IMR-90 (cell line): ENCODE measurements at regions not wholly inside any gene's neighbourhood (a gene's known extent, or its start where the extent isn't known, plus 50 kb on each side); places are given as distances from the start of the nearest gene placed in this dataset.

Experiments
- ATAC-seq: fragments of 200-7000 bp; cut with Tn5 transposase; 2 replicates; pipeline ENCODE4 v1.9.1; 2020; ENCODE audit warnings: low read depth, mild to moderate bottlenecking, moderate library complexity
- BruUV-seq: library from RNA; stranded (reverse); fragments of 400-500 nt; replicated peaks from 2 replicates; lab custom pipeline; 2021; lab: Mats Ljungman, UMichigan
- CTCF ChIA-PET: fragments of 300-600 bp; formaldehyde crosslinking; extraction: SDS; loops from one replicate; lab custom pipeline; 2021; ENCODE audit warnings: antibody characterized with exemption; lab: Yijun Ruan, JAX
- POLR2A ChIA-PET: fragments of 300-600 bp; sonication (Branson Sonifier 250); formaldehyde crosslinking; loops from one replicate; lab custom pipeline; 2022; ENCODE audit warnings: antibody characterized with exemption; ENCODE audit not compliant: unreplicated experiment; lab: Charles Lee
- DNase-seq: peaks from one replicate; pipeline ENCODE4 v3.0.0; 2013
- H2AFZ ChIP-seq: replicated peaks from 2 replicates; pipeline ENCODE3; 2013; ENCODE audit warnings: low read length, mild to moderate bottlenecking; ENCODE audit not compliant: poor library complexity
- H2AK5ac ChIP-seq: 2 replicates; pipeline ENCODE4 v1.6.1; 2013; ENCODE audit warnings: low read depth, low read length, inconsistent platforms
- H2AK9ac ChIP-seq: replicated peaks from 2 replicates; pipeline ENCODE3; 2013; ENCODE audit warnings: mild to moderate bottlenecking, low read depth, low read length, moderate library complexity; ENCODE audit not compliant: poor library complexity
- H2BK120ac ChIP-seq: 2 replicates; pipeline ENCODE4 v1.6.1; 2013; ENCODE audit warnings: low read depth, low read length, inconsistent platforms
- H2BK15ac ChIP-seq: 3 replicates; pipeline ENCODE4 v1.6.1; 2013; ENCODE audit warnings: low read depth, low read length, inconsistent platforms
- H2BK20ac ChIP-seq: 2 replicates; pipeline ENCODE4 v1.6.1; 2013; ENCODE audit warnings: low read depth, mild to moderate bottlenecking, inconsistent platforms, low read length, moderate library complexity
- H2BK5ac ChIP-seq: 2 replicates; pipeline ENCODE4 v1.6.1; 2013; ENCODE audit warnings: mild to moderate bottlenecking, low read depth, low read length, inconsistent platforms; ENCODE audit not compliant: poor library complexity, severe bottlenecking
- H3K14ac ChIP-seq: replicated peaks from 2 replicates; pipeline ENCODE4 v1.6.1; 2013; ENCODE audit warnings: low read depth, low read length, inconsistent platforms
- H3K18ac ChIP-seq: 2 replicates; pipeline ENCODE4 v1.6.1; 2013; ENCODE audit warnings: low read depth, low read length, control low read depth
- H3K23ac ChIP-seq: 2 replicates; pipeline ENCODE4 v1.6.1; 2013; ENCODE audit warnings: low read depth, low read length, inconsistent platforms
- H3K27ac ChIP-seq: 2 replicates; pipeline ENCODE4 v1.5.1; 2013; ENCODE audit warnings: mild to moderate bottlenecking, control low read depth, low read length; ENCODE audit not compliant: insufficient read depth
- H3K27me3 ChIP-seq: 2 replicates; pipeline ENCODE4 v1.6.1; 2013; ENCODE audit warnings: low read length; ENCODE audit not compliant: control insufficient read depth, insufficient read depth
- H3K36me3 ChIP-seq: 2 replicates; pipeline ENCODE4 v1.6.1; 2013; ENCODE audit warnings: low read length, mixed read lengths; ENCODE audit not compliant: control insufficient read depth, insufficient read depth
- H3K4ac ChIP-seq: 2 replicates; pipeline ENCODE4 v1.6.1; 2013; ENCODE audit warnings: low read depth, low read length, inconsistent platforms
- H3K4me1 ChIP-seq: 2 replicates; pipeline ENCODE4 v1.6.1; 2013; ENCODE audit warnings: low read length, mixed read lengths; ENCODE audit not compliant: control insufficient read depth, insufficient read depth
- H3K4me2 ChIP-seq: 2 replicates; pipeline ENCODE4 v1.6.1; 2013; ENCODE audit warnings: low read depth, mild to moderate bottlenecking, control low read depth, low read length, moderate library complexity
- H3K4me3 ChIP-seq: 2 replicates; pipeline ENCODE4 v1.5.1; 2013; ENCODE audit warnings: low read depth, mild to moderate bottlenecking, control low read depth, low read length, moderate library complexity; ENCODE audit not compliant: insufficient read depth
- H3K56ac ChIP-seq: 2 replicates; pipeline ENCODE4 v1.6.1; 2013; ENCODE audit warnings: low read length, inconsistent platforms; ENCODE audit not compliant: insufficient read depth; ENCODE audit errors: extremely low read depth
- H3K79me1 ChIP-seq, 2 experiments: 2 replicates each; pipeline ENCODE4 v1.6.1; 2013; ENCODE audit warnings: low read length in 2 of 2, inconsistent platforms in 1 of 2, low read depth in 1 of 2
- H3K9ac ChIP-seq: 2 replicates; pipeline ENCODE4 v1.6.1; 2013; ENCODE audit warnings: low read depth, low read length, control low read depth
- H3K9me1 ChIP-seq: 2 replicates; pipeline ENCODE4 v1.6.1; 2013; ENCODE audit warnings: low read length, inconsistent platforms; ENCODE audit not compliant: insufficient read depth
- H3K9me3 ChIP-seq: 2 replicates; pipeline ENCODE4 v1.6.1; 2013; ENCODE audit warnings: low read length; ENCODE audit not compliant: control insufficient read depth, insufficient read depth
- H4K20me1 ChIP-seq: 2 replicates; pipeline ENCODE4 v1.6.1; 2013; ENCODE audit warnings: low read length, inconsistent platforms; ENCODE audit not compliant: insufficient read depth
- H4K5ac ChIP-seq: 2 replicates; pipeline ENCODE4 v1.6.1; 2013; ENCODE audit warnings: mild to moderate bottlenecking, low read depth, low read length, control low read depth
- H4K8ac ChIP-seq, 2 experiments: 2 replicates each; pipeline ENCODE4 v1.6.1; 2013; ENCODE audit warnings: low read depth in 2 of 2, low read length in 2 of 2, control low read depth in 1 of 2, inconsistent platforms in 1 of 2
- H4K91ac ChIP-seq: 2 replicates; pipeline ENCODE4 v1.6.1; 2013; ENCODE audit warnings: low read depth, low read length, inconsistent platforms; ENCODE audit not compliant: insufficient read depth
- MXI1 ChIP-seq: IDR thresholded peaks from 2 replicates; pipeline ENCODE4 v1.6.1; 2012; ENCODE audit warnings: low read depth, mild to moderate bottlenecking, low read length, moderate library complexity, borderline replicate concordance
- POLR2A ChIP-seq: IDR thresholded peaks from 2 replicates; pipeline ENCODE4 v1.6.1; 2012; ENCODE audit warnings: mild to moderate bottlenecking, low read depth, low read length
- RFX5 ChIP-seq: IDR thresholded peaks from 2 replicates; pipeline ENCODE4 v1.8.0; 2012; ENCODE audit warnings: low read depth, mild to moderate bottlenecking, low read length, moderate library complexity
- SMC3 ChIP-seq: fragments of 150-350 bp; IDR thresholded peaks from 2 replicates; pipeline ENCODE4 v1.6.1; 2016; ENCODE audit warnings: low read depth, mild to moderate bottlenecking, antibody characterized with exemption, low read length, moderate library complexity
- WGBS, 2 experiments: methylation state at CpG; one replicate each; pipeline versions ENCODE4 v1.1.5 to v1.1.7; 2013; ENCODE audit warnings: missing lambda C conversion rate in 2 of 2; ENCODE audit not compliant: insufficient read length in 1 of 2; ENCODE audit errors: extremely low coverage in 2 of 2; 5-methylcytosine and 5-hydroxymethylcytosine counted together
- dilution Hi-C: fragments of 300-500 bp; cut with HindIII; formaldehyde crosslinking; loops from one replicate; pipeline ENCODE4 v1.14.3; 2018; ENCODE audit warnings: low sequenced_read_pairs; ENCODE audit not compliant: unreplicated experiment
- in situ Hi-C: fragments of 300-500 bp; cut with MboI; formaldehyde crosslinking; loops from 3 replicates; pipeline ENCODE4 v1.14.3; 2019; ENCODE audit warnings: low sequenced_read_pairs, inconsistent platforms, mixed read lengths
- intact Hi-C: fragments of 100-400 bp; cut with micrococcal nuclease; formaldehyde crosslinking; loops from 2 replicates; pipeline ENCODE4 v1.10.0; 2022
- TF ChIP-seq, protein P1 (sequence below): fragments of 150-350 bp; IDR thresholded peaks from 2 replicates; pipeline ENCODE4 v1.6.1; 2016; ENCODE audit warnings: low read depth, mild to moderate bottlenecking, low read length, moderate library complexity, borderline replicate concordance
- TF ChIP-seq, protein P2 (sequence below): fragments of 150-350 bp; IDR thresholded peaks from 2 replicates; pipeline ENCODE4 v1.6.1; 2017; ENCODE audit warnings: mild to moderate bottlenecking, antibody characterized with exemption, low read length, low read depth
- TF ChIP-seq, protein P3 (sequence below): conservative IDR thresholded peaks from 2 replicates; pipeline ENCODE4 v1.5.1; 2012; ENCODE audit warnings: mild to moderate bottlenecking, low read depth, low read length, improper control_type of control experiment

DNA sequence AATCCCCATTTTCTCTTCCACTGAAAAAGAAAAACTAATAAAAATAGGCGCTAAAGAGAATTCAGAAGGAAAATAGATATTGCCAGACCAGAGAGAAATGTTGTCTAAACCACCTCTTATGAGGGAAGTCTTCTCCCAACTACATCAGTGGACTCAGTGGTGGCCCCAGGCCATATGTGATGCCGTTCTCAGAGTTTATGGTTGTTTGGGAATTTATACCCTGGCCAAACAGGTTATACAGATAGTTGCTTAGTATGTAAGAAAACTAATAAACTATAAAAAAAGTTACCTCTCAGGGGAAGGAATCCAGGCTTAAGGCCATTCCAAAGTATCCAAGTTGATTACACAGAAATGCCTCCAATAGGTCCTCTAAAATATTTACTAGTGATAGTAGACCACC lies 103.4 kb upstream of the RBM19 start:
- H3K9ac ChIP-seq, result no peak overlapping the region
- no peaks in the 10 kb centered on the region for H3K9me1 ChIP-seq
- no TSS peak for BruUV-seq
- no peak overlapping the region for H3K4me3 ChIP-seq
- no peak overlapping the region for H3K27ac ChIP-seq
- CTCF ChIA-PET, result no interaction called here
- no peak overlapping the region for H3K23ac ChIP-seq
- no peaks in the 10 kb centered on the region for H4K20me1 ChIP-seq
- TF ChIP-seq, protein P1, sequence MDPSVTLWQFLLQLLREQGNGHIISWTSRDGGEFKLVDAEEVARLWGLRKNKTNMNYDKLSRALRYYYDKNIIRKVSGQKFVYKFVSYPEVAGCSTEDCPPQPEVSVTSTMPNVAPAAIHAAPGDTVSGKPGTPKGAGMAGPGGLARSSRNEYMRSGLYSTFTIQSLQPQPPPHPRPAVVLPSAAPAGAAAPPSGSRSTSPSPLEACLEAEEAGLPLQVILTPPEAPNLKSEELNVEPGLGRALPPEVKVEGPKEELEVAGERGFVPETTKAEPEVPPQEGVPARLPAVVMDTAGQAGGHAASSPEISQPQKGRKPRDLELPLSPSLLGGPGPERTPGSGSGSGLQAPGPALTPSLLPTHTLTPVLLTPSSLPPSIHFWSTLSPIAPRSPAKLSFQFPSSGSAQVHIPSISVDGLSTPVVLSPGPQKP, result no peak
- TF ChIP-seq POLR2A (no peak), SMC3 (no peak), RFX5 (no peak), MXI1 (no peak)
- TF ChIP-seq, protein P2, sequence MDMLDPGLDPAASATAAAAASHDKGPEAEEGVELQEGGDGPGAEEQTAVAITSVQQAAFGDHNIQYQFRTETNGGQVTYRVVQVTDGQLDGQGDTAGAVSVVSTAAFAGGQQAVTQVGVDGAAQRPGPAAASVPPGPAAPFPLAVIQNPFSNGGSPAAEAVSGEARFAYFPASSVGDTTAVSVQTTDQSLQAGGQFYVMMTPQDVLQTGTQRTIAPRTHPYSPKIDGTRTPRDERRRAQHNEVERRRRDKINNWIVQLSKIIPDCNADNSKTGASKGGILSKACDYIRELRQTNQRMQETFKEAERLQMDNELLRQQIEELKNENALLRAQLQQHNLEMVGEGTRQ, result no peak
- TF ChIP-seq, protein P3, sequence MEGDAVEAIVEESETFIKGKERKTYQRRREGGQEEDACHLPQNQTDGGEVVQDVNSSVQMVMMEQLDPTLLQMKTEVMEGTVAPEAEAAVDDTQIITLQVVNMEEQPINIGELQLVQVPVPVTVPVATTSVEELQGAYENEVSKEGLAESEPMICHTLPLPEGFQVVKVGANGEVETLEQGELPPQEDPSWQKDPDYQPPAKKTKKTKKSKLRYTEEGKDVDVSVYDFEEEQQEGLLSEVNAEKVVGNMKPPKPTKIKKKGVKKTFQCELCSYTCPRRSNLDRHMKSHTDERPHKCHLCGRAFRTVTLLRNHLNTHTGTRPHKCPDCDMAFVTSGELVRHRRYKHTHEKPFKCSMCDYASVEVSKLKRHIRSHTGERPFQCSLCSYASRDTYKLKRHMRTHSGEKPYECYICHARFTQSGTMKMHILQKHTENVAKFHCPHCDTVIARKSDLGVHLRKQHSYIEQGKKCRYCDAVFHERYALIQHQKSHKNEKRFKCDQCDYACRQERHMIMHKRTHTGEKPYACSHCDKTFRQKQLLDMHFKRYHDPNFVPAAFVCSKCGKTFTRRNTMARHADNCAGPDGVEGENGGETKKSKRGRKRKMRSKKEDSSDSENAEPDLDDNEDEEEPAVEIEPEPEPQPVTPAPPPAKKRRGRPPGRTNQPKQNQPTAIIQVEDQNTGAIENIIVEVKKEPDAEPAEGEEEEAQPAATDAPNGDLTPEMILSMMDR, result no peak
- dilution Hi-C loops, result no loop called here
- in situ Hi-C loops, result no loop called here
- H3K4me2 ChIP-seq, result no peak overlapping the region
- no peak overlapping the region for H3K18ac ChIP-seq
- no peak overlapping the region for H2BK120ac ChIP-seq
- H4K5ac ChIP-seq, result no peak overlapping the region
- no peaks in the 10 kb centered on the region for H3K79me1 ChIP-seq
- H3K27me3 ChIP-seq, result no peaks in the 10 kb centered on the region
- POLR2A ChIA-PET, result no interaction called here
- no peak overlapping the region for H3K14ac ChIP-seq
- no peak for DNase-seq
- no peak overlapping the region for H2AK5ac ChIP-seq
- H3K4me1 ChIP-seq, result no peaks in the 10 kb centered on the region
- H2AK9ac ChIP-seq, result no peak overlapping the region
- H3K9me3 ChIP-seq, result no peaks in the 10 kb centered on the region
- H4K8ac ChIP-seq, result no peak overlapping the region
- no peak overlapping the region for H4K91ac ChIP-seq
- H3K4ac ChIP-seq, result no peak overlapping the region
- intact Hi-C loops, result no loop called here
- H3K56ac ChIP-seq, result no peak overlapping the region
- H2BK5ac ChIP-seq, result no peak overlapping the region
- H3K36me3 ChIP-seq, result no peaks in the 10 kb centered on the region
- H2BK15ac ChIP-seq, result no peak overlapping the region
- no peak overlapping the region for H2AFZ ChIP-seq
- H2BK20ac ChIP-seq, result no peak overlapping the region
- no CpG with 5 or more reads among the region's 2 CpGs for WGBS, 2 experiments
- no peak for ATAC-seq
